Fibroblast of lung (primary cell): ENCODE measurements at regions not wholly inside any gene's neighbourhood (a gene's known extent, or its start where the extent isn't known, plus 50 kb on each side); places are given as distances from the start of the nearest gene placed in this dataset.

Experiments
- DNase-seq, 2 donors: peaks; one replicate each; pipeline versions ENCODE4 v3.0.0 to v3.0.0-alpha.2; 2010; ENCODE audit warnings: low read depth in 2 of 2
- H2AFZ ChIP-seq: 2 replicates; pipeline ENCODE4 v1.5.1; 2012; ENCODE audit warnings: low read length, control low read depth, inconsistent platforms
- H3K27ac ChIP-seq: 2 replicates; pipeline ENCODE4 v1.5.1; 2011; ENCODE audit warnings: low read length, control low read depth; ENCODE audit not compliant: insufficient read depth
- H3K27me3 ChIP-seq: 2 replicates; pipeline ENCODE4 v1.5.1; 2011; ENCODE audit warnings: mild to moderate bottlenecking, low read length; ENCODE audit not compliant: control insufficient read depth, insufficient read depth
- H3K36me3 ChIP-seq: 2 replicates; pipeline ENCODE4 v1.5.1; 2011; ENCODE audit warnings: low read length; ENCODE audit not compliant: control insufficient read depth, insufficient read depth
- H3K4me1 ChIP-seq: 2 replicates; pipeline ENCODE4 v1.5.1; 2011; ENCODE audit warnings: low read length; ENCODE audit not compliant: control insufficient read depth, insufficient read depth; ENCODE audit errors: extremely low read depth
- H3K4me2 ChIP-seq: 2 replicates; pipeline ENCODE4 v1.5.1; 2011; ENCODE audit warnings: low read length, control low read depth; ENCODE audit not compliant: insufficient read depth; ENCODE audit errors: extremely low read depth
- H3K4me3 ChIP-seq, 4 experiments: fragments of 200-600 bp in 1 of 4; sonication (generic) in 1 of 4; replicated peaks in 1 of 4; 2 replicates each; pipeline ENCODE4 v1.5.1; 2011 to 2016; ENCODE audit warnings: low read length in 4 of 4, low read depth in 3 of 4, mild to moderate bottlenecking in 3 of 4, control low read depth in 2 of 4, inconsistent platforms in 1 of 4, mixed read lengths in 1 of 4; ENCODE audit not compliant: insufficient read depth in 1 of 4; ENCODE audit errors: control extremely low read depth in 1 of 4
- H3K79me2 ChIP-seq: 2 replicates; pipeline ENCODE4 v1.5.1; 2012; ENCODE audit warnings: mild to moderate bottlenecking, low read length, inconsistent platforms; ENCODE audit not compliant: control insufficient read depth, insufficient read depth
- H3K9ac ChIP-seq: 2 replicates; pipeline ENCODE4 v1.5.1; 2011; ENCODE audit warnings: mild to moderate bottlenecking, low read length, control low read depth; ENCODE audit not compliant: insufficient read depth
- H3K9me3 ChIP-seq: 2 replicates; pipeline ENCODE4 v1.5.1; 2012; ENCODE audit warnings: low read depth, low read length; ENCODE audit not compliant: control insufficient read depth, insufficient read depth
- H4K20me1 ChIP-seq: 2 replicates; pipeline ENCODE4 v1.5.1; 2011; ENCODE audit warnings: low read length; ENCODE audit not compliant: control insufficient read depth, insufficient read depth; ENCODE audit errors: extremely low read depth
- CTCF ChIP-seq, 2 donors: IDR thresholded peaks in 1 of 2; conservative IDR thresholded peaks in 1 of 2; 1 replicate in 1 of 2; 2 replicates in 1 of 2; pipeline ENCODE4 v1.5.1; 2011 to 2012; ENCODE audit warnings: low read length in 2 of 2, control low read depth in 1 of 2, inconsistent platforms in 1 of 2, low read depth in 1 of 2, mild to moderate bottlenecking in 1 of 2
- EZH2 ChIP-seq: IDR thresholded peaks from 2 replicates; pipeline ENCODE4 v1.5.1; 2012; ENCODE audit warnings: low read length, control low read depth, mild to moderate bottlenecking; ENCODE audit errors: missing control alignments

GRCh38 chr14:26935733-26936132, 337.9 kb upstream of the NOVA1 start:
- H3K27me3 ChIP-seq, result no peaks in the 10 kb centered on the region
- no peaks in the 10 kb centered on the region for H3K9me3 ChIP-seq
- no peaks in the 10 kb centered on the region for H3K79me2 ChIP-seq
- no peaks in the 10 kb centered on the region for H4K20me1 ChIP-seq
- DNase-seq, result no peak
- H3K4me2 ChIP-seq, result no peak overlapping the region
- H3K4me3 ChIP-seq, result no peak overlapping the region
- H3K36me3 ChIP-seq, result no peaks in the 10 kb centered on the region
- no peaks in the 10 kb centered on the region for H3K4me1 ChIP-seq
- no peak overlapping the region for H2AFZ ChIP-seq
- no peak overlapping the region for H3K9ac ChIP-seq
- H3K27ac ChIP-seq, result no peak overlapping the region
- no peak for TF ChIP-seq CTCF (conservative IDR thresholded peaks at IDR 0.05 in 1 of 2, IDR thresholded peaks at IDR 0.05 in 1 of 2; ENCODE audit: low read depth in 1 of 2, low read length in 2 of 2)
- TF ChIP-seq EZH2, result no peak

GRCh38 chr14:26938054-26938453, 340.2 kb upstream of the NOVA1 start:
- no peak for DNase-seq
- no peak overlapping the region for H3K27ac ChIP-seq
- H3K79me2 ChIP-seq, result no peaks in the 10 kb centered on the region
- no peak for TF ChIP-seq EZH2
- no peak for TF ChIP-seq CTCF (conservative IDR thresholded peaks at IDR 0.05 in 1 of 2, IDR thresholded peaks at IDR 0.05 in 1 of 2; ENCODE audit: low read depth in 1 of 2, low read length in 2 of 2)
- H2AFZ ChIP-seq, result no peak overlapping the region
- no peaks in the 10 kb centered on the region for H4K20me1 ChIP-seq
- H3K9me3 ChIP-seq, result no peaks in the 10 kb centered on the region
- H3K4me3 ChIP-seq, result no peak overlapping the region
- H3K27me3 ChIP-seq, result no peaks in the 10 kb centered on the region
- no peak overlapping the region for H3K9ac ChIP-seq
- no peaks in the 10 kb centered on the region for H3K36me3 ChIP-seq
- H3K4me2 ChIP-seq, result no peak overlapping the region
- no peaks in the 10 kb centered on the region for H3K4me1 ChIP-seq

DNA sequence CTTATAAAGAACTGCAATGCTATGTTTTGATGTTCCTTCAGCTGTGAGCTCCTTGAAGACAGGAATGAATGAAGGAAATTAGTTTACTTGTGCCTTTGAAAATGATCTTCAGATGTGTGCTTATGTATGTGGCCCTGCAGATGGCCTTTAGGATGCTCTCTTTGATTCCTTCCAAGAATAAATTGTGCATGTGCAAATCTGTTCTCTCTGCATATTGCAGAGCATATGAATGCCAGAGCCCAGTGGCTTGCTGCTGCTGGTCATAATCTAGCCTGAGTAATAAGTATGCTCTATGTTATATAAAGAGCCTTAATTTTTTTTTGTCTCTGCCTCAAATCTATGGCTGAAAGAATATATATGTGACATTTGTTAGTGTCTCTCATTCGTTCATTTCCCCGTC, 341.9 kb upstream of the NOVA1 start:
- Histone ChIP-seq H3K36me3 (no peaks in the 10 kb centered on the region), H3K27ac (no peak overlapping the region), H3K4me2 (no peak overlapping the region), H3K4me1 (no peaks in the 10 kb centered on the region), H3K9me3 (no peaks in the 10 kb centered on the region), H3K27me3 (no peaks in the 10 kb centered on the region), H4K20me1 (no peaks in the 10 kb centered on the region), H3K9ac (no peak overlapping the region), H3K4me3 (no peak overlapping the region), H3K79me2 (no peaks in the 10 kb centered on the region), H2AFZ (no peak overlapping the region)
- DNase-seq, result no peak
- TF ChIP-seq EZH2 (no peak), CTCF (conservative IDR thresholded peaks at IDR 0.05 in 1 of 2, IDR thresholded peaks at IDR 0.05 in 1 of 2; ENCODE audit: low read depth in 1 of 2, low read length in 2 of 2) (no peak)
